Endothelial cell of umbilical vein (primary cell): ENCODE measurements at regions not wholly inside any gene's neighbourhood (a gene's known extent, or its start where the extent isn't known, plus 50 kb on each side); places are given as distances from the start of the nearest gene placed in this dataset.

ENCODE experiments used
- BruUV-seq: library from RNA; stranded (reverse); fragments of 400-500 nt; replicated peaks from 2 replicates; lab custom pipeline; 2021; lab: Mats Ljungman, UMichigan
- CTCF ChIA-PET: fragments of 300-600, 350-600 bp; sonication (Branson Sonifier 250); formaldehyde crosslinking; loops from one replicate; lab custom pipeline; 2021; ENCODE audit warnings: antibody characterized with exemption, inconsistent platforms; lab: Charles Lee
- POLR2A ChIA-PET: fragments of 300-600, 350-600 bp; sonication (Branson Sonifier 250); formaldehyde crosslinking; loops from one replicate; lab custom pipeline; 2021; ENCODE audit warnings: antibody characterized with exemption, inconsistent platforms; lab: Charles Lee
- DNase-seq: peaks from one replicate; pipeline ENCODE4 v3.0.0-alpha.2; 2011; ENCODE audit warnings: low read depth, low spot score
- FAIRE-seq: peaks from 2 replicates; lab custom pipeline; 2011; peaks lifted over from hg19 to GRCh38; lab: Jason Lieb, UNC
- H2AFZ ChIP-seq: 2 replicates; pipeline ENCODE4 v1.6.0; 2012; ENCODE audit warnings: low read depth, low read length, control low read depth, inconsistent platforms
- H3K27ac ChIP-seq: 2 replicates; pipeline ENCODE4 v1.5.1; 2011; ENCODE audit warnings: low read depth, mild to moderate bottlenecking, control low read depth, low read length, moderate library complexity; ENCODE audit not compliant: insufficient read depth
- H3K27me3 ChIP-seq, 2 experiments: 2 replicates each; pipeline versions ENCODE4 v1.6.0 to v1.6.1; 2011; ENCODE audit warnings: low read length in 2 of 2, mixed read lengths in 1 of 2; ENCODE audit not compliant: control insufficient read depth in 2 of 2, insufficient read depth in 2 of 2
- H3K36me3 ChIP-seq, 2 experiments: 2 replicates in 1 of 2; 3 replicates in 1 of 2; pipeline ENCODE4 v1.5.1; 2011; ENCODE audit warnings: low read length in 2 of 2, mild to moderate bottlenecking in 1 of 2, moderate library complexity in 1 of 2; ENCODE audit not compliant: control insufficient read depth in 2 of 2, insufficient read depth in 2 of 2; ENCODE audit errors: extremely low read depth in 1 of 2
- H3K4me1 ChIP-seq: 3 replicates; pipeline ENCODE4 v1.5.1; 2011; ENCODE audit warnings: mild to moderate bottlenecking, low read length; ENCODE audit not compliant: control insufficient read depth, insufficient read depth; ENCODE audit errors: extremely low read depth
- H3K4me2 ChIP-seq: 2 replicates; pipeline ENCODE4 v1.6.1; 2011; ENCODE audit warnings: low read length, control low read depth, mixed read lengths; ENCODE audit not compliant: insufficient read depth
- H3K4me3 ChIP-seq, 3 experiments: fragments of 200-600 bp in 1 of 3; sonication (generic), shearing (Covaris generic) in 1 of 3; replicated peaks in 1 of 3; 2 replicates each; pipeline ENCODE4 v1.5.1; 2011 to 2016; ENCODE audit warnings: control low read depth in 3 of 3, low read length in 3 of 3, mild to moderate bottlenecking in 2 of 3, inconsistent platforms in 1 of 3, low read depth in 1 of 3, moderate library complexity in 1 of 3; ENCODE audit not compliant: insufficient read depth in 1 of 3
- H3K79me2 ChIP-seq: 2 replicates; pipeline ENCODE4 v1.6.0; 2012; ENCODE audit warnings: low read length, inconsistent platforms; ENCODE audit not compliant: control insufficient read depth, insufficient read depth
- H3K9ac ChIP-seq: replicated peaks from 2 replicates; pipeline ENCODE3; 2011; ENCODE audit warnings: low read length, control low read depth; ENCODE audit not compliant: insufficient read depth; ENCODE audit errors: extremely low read depth
- H3K9me1 ChIP-seq: replicated peaks from 3 replicates; pipeline ENCODE4 v1.6.0; 2011; ENCODE audit warnings: mild to moderate bottlenecking, low read length; ENCODE audit not compliant: control insufficient read depth, insufficient read depth; ENCODE audit errors: extremely low read depth
- H3K9me3 ChIP-seq: replicated peaks from 2 replicates; pipeline ENCODE4 v1.5.1; 2012; ENCODE audit warnings: low read length, inconsistent platforms; ENCODE audit not compliant: control insufficient read depth, insufficient read depth
- H4K20me1 ChIP-seq: replicated peaks from 2 replicates; pipeline ENCODE3; 2011; ENCODE audit warnings: mild to moderate bottlenecking, low read length; ENCODE audit not compliant: control insufficient read depth, insufficient read depth; ENCODE audit errors: extremely low read depth
- EZH2 ChIP-seq: IDR thresholded peaks from 2 replicates; pipeline ENCODE4 v1.6.1; 2012; ENCODE audit warnings: borderline replicate concordance, low read depth, mild to moderate bottlenecking, moderate library complexity, low read length, inconsistent platforms; ENCODE audit not compliant: severe bottlenecking
- FOS ChIP-seq: IDR thresholded peaks from 2 replicates; pipeline ENCODE4 v1.6.1; 2011; ENCODE audit warnings: mild to moderate bottlenecking, low read length, moderate library complexity, borderline replicate concordance; ENCODE audit not compliant: insufficient read depth
- GATA2 ChIP-seq: IDR thresholded peaks from 2 replicates; pipeline ENCODE4 v1.7.0; 2011; ENCODE audit warnings: low read depth, mild to moderate bottlenecking, moderate library complexity, mixed read lengths, low read length; ENCODE audit not compliant: insufficient read length, insufficient read depth
- JUN ChIP-seq: IDR thresholded peaks from 2 replicates; pipeline ENCODE4 v1.6.1; 2011; ENCODE audit warnings: borderline replicate concordance, low read depth; ENCODE audit not compliant: insufficient read length, insufficient read depth
- MAX ChIP-seq: IDR thresholded peaks from 2 replicates; pipeline ENCODE4 v1.6.1; 2011; ENCODE audit not compliant: insufficient read depth, insufficient read length
- MYC ChIP-seq: IDR thresholded peaks from one replicate; pipeline ENCODE4 v1.6.1; 2011; ENCODE audit warnings: mild to moderate bottlenecking, low read depth, low read length
- POLR2A ChIP-seq: IDR thresholded peaks from 2 replicates; pipeline ENCODE4 v1.6.1; 2012; ENCODE audit warnings: low read depth, mild to moderate bottlenecking, control low read depth, low read length
- POLR2AphosphoS5 ChIP-seq: IDR thresholded peaks from 2 replicates; pipeline ENCODE4 v1.6.1; 2012; ENCODE audit warnings: low read depth, mild to moderate bottlenecking, control low read depth, low read length, moderate library complexity; ENCODE audit not compliant: insufficient read depth
- dilution Hi-C: fragments of 300-500 bp; cut with MboI; formaldehyde crosslinking; loops from one replicate; pipeline ENCODE4 v1.15.0; 2019; ENCODE audit warnings: low sequenced_read_pairs; ENCODE audit not compliant: extremely low pct_ligation_motif_present
- intact Hi-C: fragments of 100-400 bp; cut with micrococcal nuclease; formaldehyde crosslinking; loops from one replicate; pipeline ENCODE4 v1.10.0; 2022
- TF ChIP-seq, protein P1 (sequence below), 2 donors: IDR thresholded peaks; 1 replicate in 1 of 2; 2 replicates in 1 of 2; pipeline ENCODE4 v1.5.1; 2011; ENCODE audit warnings: low read length in 2 of 2, mild to moderate bottlenecking in 2 of 2, moderate library complexity in 2 of 2, control low read depth in 1 of 2, inconsistent platforms in 1 of 2, low read depth in 1 of 2; ENCODE audit not compliant: insufficient read depth in 1 of 2; ENCODE audit errors: extremely low read depth in 1 of 2

- intact Hi-C loops: no loop called here
- H3K36me3 ChIP-seq: no peaks in the 10 kb centered on the region
- no peaks in the 10 kb centered on the region for H4K20me1 ChIP-seq
- dilution Hi-C loops: no loop called here
- H3K4me1 ChIP-seq: no peaks in the 10 kb centered on the region
- no peak overlapping the region for H3K4me3 ChIP-seq
- H3K27me3 ChIP-seq: peaks cover 1 to 3% of the 10 kb centered on the region in 2 experiments
- no peak overlapping the region for H3K27ac ChIP-seq
- H3K9me3 ChIP-seq: no peaks in the 10 kb centered on the region
- TF ChIP-seq FOS (no peak), MYC (no peak), MAX (no peak), POLR2AphosphoS5 (no peak), GATA2 (no peak), JUN (no peak), POLR2A (no peak), EZH2 (no peak)
- TF ChIP-seq, protein P1, sequence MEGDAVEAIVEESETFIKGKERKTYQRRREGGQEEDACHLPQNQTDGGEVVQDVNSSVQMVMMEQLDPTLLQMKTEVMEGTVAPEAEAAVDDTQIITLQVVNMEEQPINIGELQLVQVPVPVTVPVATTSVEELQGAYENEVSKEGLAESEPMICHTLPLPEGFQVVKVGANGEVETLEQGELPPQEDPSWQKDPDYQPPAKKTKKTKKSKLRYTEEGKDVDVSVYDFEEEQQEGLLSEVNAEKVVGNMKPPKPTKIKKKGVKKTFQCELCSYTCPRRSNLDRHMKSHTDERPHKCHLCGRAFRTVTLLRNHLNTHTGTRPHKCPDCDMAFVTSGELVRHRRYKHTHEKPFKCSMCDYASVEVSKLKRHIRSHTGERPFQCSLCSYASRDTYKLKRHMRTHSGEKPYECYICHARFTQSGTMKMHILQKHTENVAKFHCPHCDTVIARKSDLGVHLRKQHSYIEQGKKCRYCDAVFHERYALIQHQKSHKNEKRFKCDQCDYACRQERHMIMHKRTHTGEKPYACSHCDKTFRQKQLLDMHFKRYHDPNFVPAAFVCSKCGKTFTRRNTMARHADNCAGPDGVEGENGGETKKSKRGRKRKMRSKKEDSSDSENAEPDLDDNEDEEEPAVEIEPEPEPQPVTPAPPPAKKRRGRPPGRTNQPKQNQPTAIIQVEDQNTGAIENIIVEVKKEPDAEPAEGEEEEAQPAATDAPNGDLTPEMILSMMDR (IDR thresholded peaks at IDR 0.05; ENCODE audit: extremely low read depth in 1 of 2, insufficient read depth in 1 of 2, low read depth in 1 of 2, low read length in 2 of 2): no peak
- no TSS peak for BruUV-seq
- no peaks in the 10 kb centered on the region for H3K79me2 ChIP-seq
- H2AFZ ChIP-seq: no peak overlapping the region
- no peaks in the 10 kb centered on the region for H3K9me1 ChIP-seq
- no peak overlapping the region for H3K9ac ChIP-seq
- DNase-seq (no peak), FAIRE-seq (no peak)
- no peak overlapping the region for H3K4me2 ChIP-seq
- CTCF ChIA-PET: no interaction called here
- POLR2A ChIA-PET: no interaction called here
These were observed 94.3 kb upstream of the ARHGAP42 start for GRCh38 chr11:100592619-100593260.
